A673 (cell line): ENCODE measurements at regions not wholly inside any gene's neighbourhood (a gene's known extent, or its start where the extent isn't known, plus 50 kb on each side); places are given as distances from the start of the nearest gene placed in this dataset.

Experiments
- BruUV-seq: library from RNA; stranded (reverse); fragments of 400-500 nt; replicated peaks from 2 replicates; lab custom pipeline; 2021; lab: Mats Ljungman, UMichigan
- CTCF ChIA-PET: fragments of 300-600 bp; sonication (Branson Sonifier 250); formaldehyde crosslinking; loops from one replicate; lab custom pipeline; 2022; ENCODE audit warnings: antibody characterized with exemption; lab: Charles Lee
- POLR2A ChIA-PET: fragments of 300-600 bp; sonication (Branson Sonifier 250); formaldehyde crosslinking; loops from one replicate; lab custom pipeline; 2022; ENCODE audit warnings: antibody characterized with exemption; ENCODE audit not compliant: low non-redundant PET; lab: Charles Lee
- DNase-seq: peaks from one replicate; pipeline ENCODE4 v3.0.0-alpha.2; 2015; ENCODE audit warnings: low spot score
- H3K27ac ChIP-seq: fragments of 200-600 bp; sonication (generic); 2 replicates; pipeline ENCODE4 v1.5.1; 2016; ENCODE audit warnings: mixed run types, low read depth, mild to moderate bottlenecking, mixed read lengths, antibody characterized with exemption, low read length; ENCODE audit not compliant: poor library complexity, severe bottlenecking
- H3K27me3 ChIP-seq: fragments of 200-600 bp; sonication (generic); replicated peaks from 2 replicates; pipeline ENCODE4 v1.6.1; 2017; ENCODE audit warnings: mixed run types, low read depth, mild to moderate bottlenecking, mixed read lengths, antibody characterized with exemption, low read length; ENCODE audit not compliant: insufficient read depth, poor library complexity
- H3K36me3 ChIP-seq: fragments of 200-600 bp; sonication (generic); 2 replicates; pipeline ENCODE4 v1.6.1; 2016; ENCODE audit warnings: mixed run types, mild to moderate bottlenecking, mixed read lengths, antibody characterized with exemption, low read length; ENCODE audit not compliant: insufficient read depth, poor library complexity, severe bottlenecking
- H3K4me1 ChIP-seq: fragments of 200-600 bp; sonication (generic); 2 replicates; pipeline ENCODE4 v1.6.1; 2017; ENCODE audit warnings: mixed run types, mild to moderate bottlenecking, mixed read lengths, antibody characterized with exemption, low read length; ENCODE audit not compliant: insufficient read depth, poor library complexity, severe bottlenecking
- H3K4me3 ChIP-seq: fragments of 200-600 bp; sonication (generic); 2 replicates; pipeline ENCODE4 v1.5.1; 2016; ENCODE audit warnings: low read depth, mixed run types, mild to moderate bottlenecking, mixed read lengths, low read length; ENCODE audit not compliant: poor library complexity, severe bottlenecking
- H3K9me3 ChIP-seq: fragments of 200-600 bp; sonication (generic); 2 replicates; pipeline ENCODE4 v1.6.1; 2016; ENCODE audit warnings: mixed run types, low read depth, mild to moderate bottlenecking, mixed read lengths, antibody characterized with exemption, low read length; ENCODE audit not compliant: poor library complexity, severe bottlenecking
- CTCF ChIP-seq: fragments of 300-800, 200-600 bp; sonication (generic); conservative IDR thresholded peaks from 2 replicates; pipeline ENCODE4 v1.5.1; 2017; ENCODE audit warnings: low read depth, mild to moderate bottlenecking, antibody characterized with exemption, low read length, moderate library complexity, mixed read lengths
- EZH2 ChIP-seq: fragments of 200-600 bp; sonication (generic); IDR thresholded peaks from 2 replicates; pipeline ENCODE4 v1.6.1; 2017; ENCODE audit warnings: borderline replicate concordance, low read depth, mild to moderate bottlenecking, mixed read lengths, antibody characterized with exemption, low read length; ENCODE audit not compliant: poor library complexity, severe bottlenecking
- intact Hi-C: fragments of 100-400 bp; cut with micrococcal nuclease; formaldehyde crosslinking; loops from one replicate; pipeline ENCODE4 v1.10.0; 2022; ENCODE audit not compliant: unreplicated experiment

GRCh38 chr1:50358962-50359361 is 64.3 kb downstream of the DMRTA2 start:
- Histone ChIP-seq H3K27ac (no peak overlapping the region), H3K27me3 (peaks cover 6% of the 10 kb centered on the region), H3K9me3 (no peaks in the 10 kb centered on the region), H3K4me1 (no peaks in the 10 kb centered on the region), H3K36me3 (no peaks in the 10 kb centered on the region), H3K4me3 (no peak overlapping the region)
- no TSS peak for BruUV-seq
- DNase-seq: no peak
- intact Hi-C loops: no loop called here
- POLR2A ChIA-PET: no interaction called here
- no peak for TF ChIP-seq CTCF
- CTCF ChIA-PET: no interaction called here

DNA sequence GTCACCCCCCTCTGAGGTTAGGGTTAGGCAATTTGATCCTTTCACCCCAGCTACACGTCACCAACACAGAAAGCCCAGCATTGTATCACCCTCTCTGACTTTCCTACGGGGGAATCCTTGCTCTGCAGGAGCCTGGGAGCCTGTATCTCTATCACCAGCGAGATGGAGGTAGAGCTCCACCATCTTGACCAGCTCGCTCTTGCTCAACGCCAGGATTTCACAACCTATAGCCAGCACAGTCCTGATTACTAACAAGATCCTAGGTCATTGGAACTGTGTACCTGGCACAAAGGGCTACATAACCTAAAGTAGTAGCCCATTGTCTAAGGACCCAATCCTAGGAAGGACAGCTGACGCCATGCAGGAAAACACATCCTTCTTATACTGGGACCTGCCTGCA is 66.1 kb downstream of the DMRTA2 start:
- Histone ChIP-seq H3K27ac (no peak overlapping the region), H3K4me3 (no peak overlapping the region), H3K27me3 (peaks cover 6% of the 10 kb centered on the region), H3K36me3 (no peaks in the 10 kb centered on the region), H3K4me1 (no peaks in the 10 kb centered on the region), H3K9me3 (no peaks in the 10 kb centered on the region)
- TF ChIP-seq EZH2: no peak
- no peak for TF ChIP-seq CTCF
- ChIA-PET POLR2A (no interaction called here), CTCF (no interaction called here)
- intact Hi-C loops: no loop called here
- no TSS peak for BruUV-seq
- DNase-seq: no peak

GRCh38 chr1:50354813-50355212 is 68.4 kb downstream of the DMRTA2 start:
- CTCF ChIA-PET: no interaction called here
- no peak for DNase-seq
- H3K36me3 ChIP-seq: no peaks in the 10 kb centered on the region
- no TSS peak for BruUV-seq
- intact Hi-C loops: no loop called here
- H3K27ac ChIP-seq: no peak overlapping the region
- H3K4me1 ChIP-seq: no peaks in the 10 kb centered on the region
- POLR2A ChIA-PET: no interaction called here
- no peak for TF ChIP-seq CTCF
- no peaks in the 10 kb centered on the region for H3K9me3 ChIP-seq
- H3K4me3 ChIP-seq: no peak overlapping the region
- H3K27me3 ChIP-seq: peaks cover 6% of the 10 kb centered on the region
